ENCODE measurements at regions not wholly inside any gene's neighbourhood (a gene's known extent, or its start where the extent isn't known, plus 50 kb on each side); places are given as distances from the start of the nearest gene placed in this dataset.
"Not testable (repeated sequence)": the region's sequence is repeated elsewhere in the genome, so short reads cannot be mapped to it uniquely, and the experiment has no call there.

- ATAC-seq: no peak
These were observed 360.4 kb upstream of the CNTN6 start for GRCh38 chr3:732326-732928.

GRCh38 chr3:733313-733712 lies 359.5 kb upstream of the CNTN6 start:
- ATAC-seq: no peak
- WGBS, 3 donors: 76 to 81% (median 81%) methylated on average over 4 of the region's 4 CpGs
- Histone ChIP-seq H3K36me3 (ENCODE audit: insufficient read depth in 1 of 2, low read depth in 1 of 2) (no peaks in the 10 kb centered on the region), H3K4me3 (no peak overlapping the region), H3K27ac (no peak overlapping the region), H3K27me3 (ENCODE audit: insufficient read depth in 3 of 3, low read length in 2 of 3) (no peaks in the 10 kb centered on the region), H3K9me3 (no peaks in the 10 kb centered on the region), H3K4me1 (no peaks in the 10 kb centered on the region)
- intact Hi-C loops (cut with DNase I): loop anchor here in 1 of 2 donors (2.0 kb wide), 1 partner anchor 23 kb away; no protein-coding TSS in a partner anchor
- no peak for TF ChIP-seq CTCF (IDR thresholded peaks at IDR 0.05)
- no peak for DNase-seq

More at GRCh38 chr3:732326-732928, 360.4 kb upstream of the CNTN6 start:
- Histone ChIP-seq H3K27me3 (ENCODE audit: insufficient read depth in 3 of 3, low read length in 2 of 3) (no peaks in the 10 kb centered on the region), H3K9me3 (no peaks in the 10 kb centered on the region), H3K27ac (no peak overlapping the region), H3K4me3 (no peak overlapping the region), H3K4me1 (no peaks in the 10 kb centered on the region), H3K36me3 (ENCODE audit: insufficient read depth in 1 of 2, low read depth in 1 of 2) (no peaks in the 10 kb centered on the region)
- intact Hi-C loops (cut with DNase I): loop anchor here in 1 of 2 donors (2.0 kb wide), 1 partner anchor 22 kb away; no protein-coding TSS in a partner anchor
- 88 to 92% (median 90%) methylated on average over 3 of the region's 3 CpGs for WGBS, 3 donors
- no peak for DNase-seq
- TF ChIP-seq CTCF (IDR thresholded peaks at IDR 0.05): no peak

GRCh38 chr3:757711-758110 lies 335.1 kb upstream of the CNTN6 start:
- intact Hi-C loops (cut with DNase I): no loop called here
- H3K36me3 ChIP-seq (ENCODE audit: insufficient read depth in 1 of 2, low read depth in 1 of 2): no peaks in the 10 kb centered on the region
- no peak overlapping the region for H3K4me3 ChIP-seq
- no peaks in the 10 kb centered on the region for H3K4me1 ChIP-seq
- H3K27ac ChIP-seq: no peak overlapping the region
- H3K27me3 ChIP-seq (ENCODE audit: insufficient read depth in 3 of 3, low read length in 2 of 3): no peaks in the 10 kb centered on the region
- DNase-seq: no peak
- no peak for TF ChIP-seq CTCF (IDR thresholded peaks at IDR 0.05)
- no peaks in the 10 kb centered on the region for H3K9me3 ChIP-seq
- 77 to 81% (median 79%) methylated on average over 3 of the region's 3 CpGs for WGBS, 3 donors
- no peak for ATAC-seq

- no peak for DNase-seq
- ATAC-seq: no peak
- TF ChIP-seq CTCF (IDR thresholded peaks at IDR 0.05): no peak
- H3K27ac ChIP-seq: no peak overlapping the region
- no peaks in the 10 kb centered on the region for H3K36me3 ChIP-seq (ENCODE audit: insufficient read depth in 1 of 2, low read depth in 1 of 2)
- H3K4me3 ChIP-seq: no peak overlapping the region
- H3K27me3 ChIP-seq (ENCODE audit: insufficient read depth in 3 of 3, low read length in 2 of 3): no peaks in the 10 kb centered on the region
- H3K9me3 ChIP-seq: no peaks in the 10 kb centered on the region
- intact Hi-C loops (cut with DNase I): no loop called here
- H3K4me1 ChIP-seq: no peaks in the 10 kb centered on the region
These were observed 333.7 kb upstream of the CNTN6 start for GRCh38 chr3:759106-759505.

- H3K4me3 ChIP-seq; H3K27ac ChIP-seq; H3K9me3 ChIP-seq; DNase-seq; intact Hi-C loops (cut with DNase I); ATAC-seq; H3K36me3 ChIP-seq (ENCODE audit: insufficient read depth in 1 of 2, low read depth in 1 of 2); H3K4me1 ChIP-seq; H3K27me3 ChIP-seq (ENCODE audit: insufficient read depth in 3 of 3, low read length in 2 of 3): not testable (repeated sequence)
- WGBS, 3 donors: 59 to 74% (median 69%) methylated on average over 3 of the region's 3 CpGs
These were observed 319.4 kb upstream of the CNTN6 start for GRCh38 chr3:773433-773832.

Measured in psoas muscle (tissue), 7 donors.